C4-2B (cell line): ENCODE measurements at regions not wholly inside any gene's neighbourhood (a gene's known extent, or its start where the extent isn't known, plus 50 kb on each side); places are given as distances from the start of the nearest gene placed in this dataset.

Source experiments
- H3K27ac ChIP-seq: fragments of 450-650 bp; 2 replicates; pipeline ENCODE4 v1.5.1; 2017
- ZFX ChIP-seq: fragments of 450-650 bp; IDR thresholded peaks from 2 replicates; pipeline ENCODE4 v1.6.1; 2017
- TF ChIP-seq, protein P1 (sequence below): fragments of 450-650 bp; conservative IDR thresholded peaks from 2 replicates; pipeline ENCODE4 v1.5.1; 2017; ENCODE audit warnings: mild to moderate bottlenecking

DNA sequence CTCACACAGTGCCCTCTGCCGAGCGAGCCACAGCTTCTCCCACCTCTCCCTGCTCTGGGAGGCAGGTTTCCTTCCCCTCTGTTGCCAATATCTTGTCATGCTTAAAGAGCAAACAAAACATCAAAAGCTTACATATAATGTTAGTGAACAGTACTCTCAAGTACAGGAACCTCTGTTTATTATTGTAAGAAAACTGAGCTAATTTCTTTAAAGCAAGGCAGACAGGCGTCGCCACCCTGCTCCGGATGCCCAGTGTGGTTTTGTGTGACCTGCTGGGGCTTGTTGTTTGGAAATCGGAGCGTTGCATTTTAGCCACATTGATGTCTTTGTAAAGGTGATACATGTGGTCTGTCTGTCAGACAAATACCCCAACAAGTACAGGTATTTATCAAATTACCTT, 401.4 kb upstream of the IRX1 start:
- TF ChIP-seq, protein P1, sequence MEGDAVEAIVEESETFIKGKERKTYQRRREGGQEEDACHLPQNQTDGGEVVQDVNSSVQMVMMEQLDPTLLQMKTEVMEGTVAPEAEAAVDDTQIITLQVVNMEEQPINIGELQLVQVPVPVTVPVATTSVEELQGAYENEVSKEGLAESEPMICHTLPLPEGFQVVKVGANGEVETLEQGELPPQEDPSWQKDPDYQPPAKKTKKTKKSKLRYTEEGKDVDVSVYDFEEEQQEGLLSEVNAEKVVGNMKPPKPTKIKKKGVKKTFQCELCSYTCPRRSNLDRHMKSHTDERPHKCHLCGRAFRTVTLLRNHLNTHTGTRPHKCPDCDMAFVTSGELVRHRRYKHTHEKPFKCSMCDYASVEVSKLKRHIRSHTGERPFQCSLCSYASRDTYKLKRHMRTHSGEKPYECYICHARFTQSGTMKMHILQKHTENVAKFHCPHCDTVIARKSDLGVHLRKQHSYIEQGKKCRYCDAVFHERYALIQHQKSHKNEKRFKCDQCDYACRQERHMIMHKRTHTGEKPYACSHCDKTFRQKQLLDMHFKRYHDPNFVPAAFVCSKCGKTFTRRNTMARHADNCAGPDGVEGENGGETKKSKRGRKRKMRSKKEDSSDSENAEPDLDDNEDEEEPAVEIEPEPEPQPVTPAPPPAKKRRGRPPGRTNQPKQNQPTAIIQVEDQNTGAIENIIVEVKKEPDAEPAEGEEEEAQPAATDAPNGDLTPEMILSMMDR: 0 out of 2 replicates have a peak, but pooled peaks have one; percentile 6
- no peak for TF ChIP-seq ZFX
- no peak overlapping the region for H3K27ac ChIP-seq

GRCh38 chr5:3191585-3191984, 404.0 kb upstream of the IRX1 start:
- H3K27ac ChIP-seq: no peak overlapping the region
- TF ChIP-seq ZFX: no peak
- TF ChIP-seq, protein P1: no peak

DNA sequence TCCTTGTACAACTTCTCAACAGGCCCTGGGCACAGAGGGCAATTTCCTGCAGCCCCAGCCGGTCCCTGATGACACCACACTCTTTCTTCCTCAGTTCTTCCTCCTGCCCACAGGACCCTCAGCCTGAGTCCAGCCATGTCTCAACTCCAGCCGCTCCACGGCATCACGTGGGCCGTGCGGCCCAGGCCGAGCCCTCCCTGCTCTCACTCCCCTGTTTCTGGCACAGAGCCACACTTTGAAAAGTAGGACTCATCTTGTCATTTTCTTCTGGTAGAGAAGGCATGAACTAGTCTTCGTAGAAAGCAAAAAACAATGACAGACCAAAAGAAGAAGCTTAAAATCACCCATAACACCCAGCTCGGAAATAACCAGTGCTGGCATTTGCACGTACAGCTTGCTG, 404.7 kb upstream of the IRX1 start:
- TF ChIP-seq ZFX: no peak
- TF ChIP-seq, protein P1: no peak
- H3K27ac ChIP-seq: no peak overlapping the region

- TF ChIP-seq ZFX: no peak
- TF ChIP-seq, protein P1: no peak
- no peak overlapping the region for H3K27ac ChIP-seq
These were observed 405.2 kb upstream of the IRX1 start for GRCh38 chr5:3190433-3190832.

GRCh38 chr5:3187771-3188425, 407.7 kb upstream of the IRX1 start:
- no peak for TF ChIP-seq ZFX
- no peak overlapping the region for H3K27ac ChIP-seq

DNA sequence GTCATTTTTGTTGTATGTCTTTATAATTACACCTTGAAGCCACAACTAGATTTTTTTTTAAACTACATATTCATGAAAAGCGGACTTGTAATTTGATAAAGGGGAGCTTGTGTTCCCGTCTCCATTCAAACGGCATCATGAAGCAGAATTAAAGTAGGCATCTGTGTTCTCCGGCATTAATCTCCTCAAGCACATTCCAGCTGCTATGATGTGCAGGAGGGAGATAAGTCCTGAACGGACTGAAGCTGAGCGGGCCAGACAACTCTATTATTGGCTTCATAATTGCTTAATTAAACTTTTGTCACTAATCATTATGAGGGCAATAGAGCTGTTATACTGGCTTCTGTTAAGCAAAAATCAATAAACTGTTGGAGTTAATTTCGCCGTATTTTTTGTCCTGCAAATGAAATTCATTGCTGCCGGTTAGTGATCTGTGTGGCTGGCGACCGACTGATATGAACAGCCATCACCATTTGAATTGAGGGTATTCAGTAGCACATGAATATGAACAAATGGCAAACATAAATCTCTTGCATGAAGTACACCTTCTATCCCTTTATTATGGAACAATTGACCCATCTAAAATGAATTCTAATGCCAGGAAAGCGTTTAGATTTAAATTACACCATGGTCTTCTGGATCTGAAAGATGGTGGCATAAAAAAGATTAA, 408.8 kb upstream of the IRX1 start:
- H3K27ac ChIP-seq: no peak overlapping the region
- TF ChIP-seq, protein P1: no peak

DNA sequence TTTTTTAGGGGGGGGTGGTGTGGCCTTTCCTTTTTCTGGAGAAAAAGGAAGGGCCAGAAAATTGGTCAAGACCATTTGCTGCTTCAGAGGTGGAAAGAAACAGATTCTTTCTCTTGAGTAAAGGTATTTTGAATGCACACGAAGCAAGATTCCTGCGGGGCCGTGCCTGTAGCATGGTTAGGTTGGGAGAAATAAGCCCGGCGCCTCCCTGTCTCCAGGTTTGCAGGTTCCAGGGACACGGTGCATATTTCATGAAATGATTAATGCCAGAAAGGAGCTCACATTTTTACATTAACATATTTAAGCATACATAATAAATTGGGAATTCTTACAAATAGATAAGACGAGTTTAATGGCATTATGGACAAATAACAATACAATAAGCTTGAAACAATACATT, 409.5 kb upstream of the IRX1 start:
- TF ChIP-seq ZFX: no peak
- TF ChIP-seq, protein P1: no peak

GRCh38 chr5:3185488-3185887, 410.1 kb upstream of the IRX1 start:
- H3K27ac ChIP-seq: no peak overlapping the region
- TF ChIP-seq ZFX: no peak
- TF ChIP-seq, protein P1: no peak

More for the DNA sequence above, 409.5 kb upstream of the IRX1 start:
- no peak overlapping the region for H3K27ac ChIP-seq
